ENCODE measurements at regions not wholly inside any gene's neighbourhood (a gene's known extent, or its start where the extent isn't known, plus 50 kb on each side); places are given as distances from the start of the nearest gene placed in this dataset.

- TF ChIP-seq CTCF (IDR thresholded peaks at IDR 0.05; ENCODE audit: control extremely low read depth, extremely low read depth, low read depth, missing control alignments): no peak
- no peak for DNase-seq (ENCODE audit: extremely low spot score)
- POLR2A ChIA-PET: no interaction called here
- CTCF ChIA-PET: no interaction called here
These were observed 151.8 kb upstream of the SERPINE2 start for GRCh38 chr2:224190936-224191270.

DNA sequence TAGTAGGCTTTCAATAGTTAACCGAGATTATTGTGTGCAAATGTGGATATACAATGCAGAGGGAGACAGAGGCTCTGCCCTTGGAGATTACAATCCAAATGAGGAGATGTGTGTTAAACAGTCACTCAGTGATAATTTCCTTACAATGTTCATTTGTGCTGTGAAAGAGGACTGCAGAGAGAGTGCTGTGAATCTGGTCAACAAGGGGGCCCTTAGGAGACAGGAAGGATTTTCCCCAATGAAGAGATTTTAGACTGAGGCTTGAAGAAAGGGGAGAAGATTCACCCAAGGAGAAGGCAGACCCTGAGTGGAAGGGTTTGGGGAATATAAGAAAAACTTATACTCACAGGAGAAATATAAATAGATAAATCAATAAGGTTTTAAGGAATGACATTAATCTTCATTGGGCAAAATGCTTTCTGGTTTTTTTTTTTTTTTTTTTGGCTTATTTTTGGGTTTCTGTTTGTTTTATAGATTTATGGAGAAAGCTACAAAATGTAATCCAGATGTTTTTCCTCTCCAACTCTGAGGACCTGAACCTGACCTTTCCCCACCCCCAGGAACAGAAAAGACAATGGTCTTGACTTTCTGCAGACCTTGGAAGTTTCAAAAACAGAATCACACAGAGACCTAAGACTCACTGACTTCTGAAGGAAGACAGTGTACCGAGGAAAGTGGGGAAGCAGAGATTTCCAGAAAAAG is 151.3 kb upstream of the SERPINE2 start:
- CTCF ChIA-PET: no interaction called here
- DNase-seq (ENCODE audit: extremely low spot score): no peak
- POLR2A ChIA-PET: no interaction called here
- no peak for TF ChIP-seq CTCF (IDR thresholded peaks at IDR 0.05; ENCODE audit: control extremely low read depth, extremely low read depth, low read depth, missing control alignments)

GRCh38 chr2:224187220-224187619 is 148.1 kb upstream of the SERPINE2 start:
- no peak for DNase-seq (ENCODE audit: extremely low spot score)
- CTCF ChIA-PET: interaction anchor here (1.4 kb wide), 1 partner anchor 41 kb away, joined by 3 read pairs; no protein-coding TSS in a partner anchor
- POLR2A ChIA-PET: no interaction called here
- no peak for TF ChIP-seq CTCF (IDR thresholded peaks at IDR 0.05; ENCODE audit: control extremely low read depth, extremely low read depth, low read depth, missing control alignments)

DNA sequence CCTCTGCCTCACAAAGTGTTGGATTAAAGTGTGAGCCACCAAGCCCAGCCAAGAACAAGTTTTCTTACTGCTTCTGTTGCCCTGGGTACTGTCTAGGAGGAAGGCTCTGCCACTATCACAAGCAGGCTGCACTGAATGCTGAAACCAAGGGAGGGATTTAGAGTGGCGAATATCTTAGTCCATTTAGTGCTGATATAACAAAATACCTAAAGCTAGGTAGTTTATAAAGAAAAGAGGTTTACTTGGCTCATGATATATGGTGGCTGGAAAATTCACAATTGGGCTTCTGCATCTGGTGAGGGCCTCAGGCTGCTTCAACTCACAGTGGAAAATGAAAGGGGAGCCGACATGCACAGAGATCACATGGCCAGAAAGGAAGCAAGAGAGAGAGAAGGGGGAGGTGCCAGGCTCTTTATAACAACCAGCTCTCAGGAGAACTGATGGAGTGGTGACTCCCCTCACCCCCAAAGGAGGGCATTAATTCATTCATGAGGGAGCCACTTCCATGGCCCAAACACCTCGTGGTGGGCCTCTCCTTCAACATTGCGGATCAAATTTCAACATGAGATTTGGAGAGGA is 146.0 kb upstream of the SERPINE2 start:
- POLR2A ChIA-PET: no interaction called here
- CTCF ChIA-PET: interaction anchor here (3.6 kb wide), 1 partner anchor 10 kb away, joined by 12 read pairs; no protein-coding TSS in a partner anchor
- no peak for TF ChIP-seq CTCF (IDR thresholded peaks at IDR 0.05; ENCODE audit: control extremely low read depth, extremely low read depth, low read depth, missing control alignments)
- no peak for DNase-seq (ENCODE audit: extremely low spot score)

- DNase-seq (ENCODE audit: extremely low spot score): no peak
- CTCF ChIA-PET: interaction anchor here (0.9 to 3.6 kb wide), 2 partner anchors 12 to 28 kb away, joined by 3 to 12 read pairs; no protein-coding TSS in a partner anchor
- TF ChIP-seq CTCF (IDR thresholded peaks at IDR 0.05; ENCODE audit: control extremely low read depth, extremely low read depth, low read depth, missing control alignments): no peak
- POLR2A ChIA-PET: no interaction called here
These were observed 144.0 kb upstream of the SERPINE2 start for GRCh38 chr2:224183086-224183485.

- ChIA-PET POLR2A (no interaction called here), CTCF (interaction anchor here (3.6 kb wide), 1 partner anchor 13 kb away, joined by 12 read pairs; no protein-coding TSS in a partner anchor)
- DNase-seq (ENCODE audit: extremely low spot score): no peak
- no peak for TF ChIP-seq CTCF (IDR thresholded peaks at IDR 0.05; ENCODE audit: control extremely low read depth, extremely low read depth, low read depth, missing control alignments)
These were observed 143.4 kb upstream of the SERPINE2 start for GRCh38 chr2:224182498-224182897.
